SW 1271 (cell line): ENCODE measurements at regions not wholly inside any gene's neighbourhood (a gene's known extent, or its start where the extent isn't known, plus 50 kb on each side); places are given as distances from the start of the nearest gene placed in this dataset.

Experiments used
- DNase-seq, 2 experiments: peaks; one replicate each; lab custom pipeline; 2025; lab: John Stamatoyannopoulos, UW

DNA sequence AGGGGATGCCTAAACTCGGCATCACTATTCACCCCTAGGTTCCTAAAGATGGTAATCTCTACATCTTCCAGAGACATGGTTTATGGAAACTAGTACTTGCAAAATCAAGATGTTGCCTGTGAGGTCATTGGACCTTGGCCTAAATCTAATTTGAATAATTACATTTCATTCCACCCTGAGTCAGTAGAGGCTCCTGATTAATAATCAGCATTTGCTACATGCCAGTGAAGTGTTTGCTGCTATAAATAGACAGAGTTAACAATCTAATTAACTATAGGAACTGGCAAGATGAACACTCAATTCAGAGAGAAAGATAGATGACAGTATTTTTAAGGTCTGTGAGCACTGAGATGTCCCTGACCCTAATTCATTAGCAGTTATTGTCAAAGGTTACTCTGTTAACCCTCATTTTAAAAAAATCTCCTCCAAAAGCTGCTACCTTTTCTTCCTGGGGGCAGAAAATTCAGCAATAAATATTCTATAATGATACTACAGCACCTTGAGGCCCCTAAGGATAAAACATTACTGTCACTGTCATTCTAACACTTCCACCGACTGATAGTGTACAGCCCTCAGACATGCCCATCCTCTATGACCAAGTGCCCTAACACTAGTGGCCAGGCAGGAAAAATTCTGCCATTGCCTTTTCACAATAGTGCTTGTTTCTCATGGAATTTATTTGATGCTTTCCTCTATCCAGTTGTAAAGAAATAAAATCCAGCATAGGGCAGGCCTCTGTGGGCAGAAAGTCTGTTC, 65.7 kb upstream of the CCDC196 start:
- DNase-seq, result no peak

DNA sequence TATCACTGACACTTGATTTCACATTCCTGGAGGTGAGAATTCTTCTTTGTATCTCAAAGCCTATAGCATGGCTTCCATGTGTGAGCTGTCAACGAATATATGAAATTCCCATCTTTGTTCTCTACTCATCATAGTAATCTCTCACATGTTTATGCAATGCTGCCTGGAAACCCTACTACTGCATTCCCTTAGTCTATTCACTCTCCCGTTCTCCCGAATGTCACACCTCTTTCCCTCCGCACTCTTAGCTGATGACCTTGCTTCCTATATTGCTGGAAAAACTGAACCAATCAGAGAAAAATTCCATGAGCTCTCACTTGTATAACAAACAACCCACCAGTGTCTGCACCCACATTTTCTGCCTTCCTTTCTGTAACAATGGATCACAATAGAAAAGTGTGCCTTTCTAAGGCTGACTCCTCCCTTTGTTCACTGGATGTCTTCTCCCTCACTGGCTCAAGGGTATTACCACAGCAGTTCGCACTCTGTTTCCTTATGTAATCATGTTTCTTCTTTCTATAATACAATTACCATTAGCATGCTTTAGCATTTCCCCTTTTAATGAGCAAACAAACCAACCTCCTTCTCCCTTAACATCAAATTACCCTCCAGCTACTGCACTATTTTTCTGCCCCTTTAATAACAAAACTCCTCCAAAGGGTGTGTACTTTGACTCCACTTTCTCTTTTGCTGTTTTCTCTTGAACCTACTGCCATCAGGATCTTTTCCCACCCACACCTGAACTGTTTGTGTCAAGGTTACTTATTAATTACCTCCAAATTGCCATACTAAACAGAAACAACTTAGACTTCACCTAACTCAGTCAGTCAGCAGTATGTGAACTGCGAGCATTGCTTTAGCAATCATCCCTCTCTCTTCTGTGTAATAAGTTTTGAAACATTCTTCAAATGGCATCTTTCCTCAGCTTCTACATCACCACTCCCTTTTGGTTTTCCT, 63.9 kb upstream of the CCDC196 start:
- no peak for DNase-seq

DNA sequence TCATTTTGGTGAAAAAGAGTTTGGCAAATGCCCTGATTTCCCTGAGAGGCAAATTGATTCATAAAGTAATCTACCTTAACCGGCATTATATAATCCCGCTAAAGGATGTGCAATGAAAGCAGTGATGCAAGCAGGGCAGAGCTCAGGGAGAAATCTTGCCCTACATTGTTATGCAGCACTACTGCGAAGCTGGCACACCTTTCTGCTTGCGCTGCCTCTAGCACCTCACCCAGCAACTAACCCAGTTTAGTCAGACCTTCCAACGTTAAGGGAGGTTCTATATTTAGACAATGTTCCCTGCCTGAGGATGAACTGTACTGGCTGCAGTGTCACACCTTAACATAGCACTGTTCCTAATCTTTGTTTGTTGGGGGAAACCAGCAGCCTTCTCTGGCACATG, 60.8 kb upstream of the CCDC196 start:
- no peak for DNase-seq

DNA sequence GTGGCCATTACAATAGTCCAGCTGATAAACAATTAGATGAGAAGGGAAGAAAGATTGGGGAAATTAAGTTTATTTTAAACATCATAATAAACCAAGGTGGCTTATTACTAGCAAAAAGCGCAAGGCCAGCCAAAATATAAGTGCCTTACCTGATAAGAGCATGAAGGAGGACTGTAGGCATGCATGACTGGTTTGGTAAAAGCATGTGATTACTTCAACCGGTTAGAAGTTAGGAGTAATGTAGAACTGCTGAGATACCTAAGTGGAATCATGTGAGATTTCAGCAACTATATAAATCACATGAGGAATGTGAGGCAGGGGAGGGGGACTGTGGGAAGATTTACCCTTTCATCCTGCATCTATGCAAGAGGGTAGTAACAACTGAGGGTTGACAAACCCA, 59.7 kb upstream of the CCDC196 start:
- DNase-seq, result no peak

DNA sequence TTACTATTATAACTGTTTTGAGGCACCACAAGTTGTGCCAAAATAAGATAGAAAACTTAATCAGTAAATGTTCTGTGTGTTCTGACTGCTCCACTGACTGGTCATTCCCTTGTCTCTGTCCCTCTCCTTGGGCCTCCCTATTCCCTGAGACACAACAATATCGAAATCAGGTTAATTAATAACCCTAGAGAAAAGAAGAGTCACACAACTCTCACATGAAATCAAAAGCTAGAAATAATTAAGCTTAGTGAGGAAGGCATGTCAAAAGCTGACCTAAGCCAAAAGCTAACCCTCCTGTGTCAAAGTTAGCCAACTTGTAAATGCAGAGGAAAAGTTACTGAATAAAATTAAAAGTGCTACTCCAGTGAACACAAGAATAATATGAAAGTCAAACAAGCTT, 53.8 kb upstream of the CCDC196 start:
- no peak for DNase-seq

DNA sequence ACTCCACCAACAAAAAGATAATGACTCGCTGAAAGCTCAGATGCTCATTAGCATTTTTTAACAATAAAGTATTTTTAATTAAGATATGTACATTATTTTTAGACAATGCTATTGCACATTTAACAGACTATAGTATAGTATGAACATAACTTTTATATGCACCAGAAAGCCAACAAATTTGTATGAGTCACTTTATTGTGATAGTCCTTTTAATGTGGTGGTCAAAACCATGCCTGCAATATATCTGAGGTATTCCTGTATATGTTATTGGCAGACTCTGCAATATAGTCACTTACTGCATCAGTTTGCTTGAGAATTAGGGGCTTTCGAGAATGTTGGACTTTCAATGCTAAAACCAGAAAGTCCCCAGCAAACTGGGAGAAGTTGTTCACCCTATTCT, 51.7 kb upstream of the CCDC196 start:
- no peak for DNase-seq

DNA sequence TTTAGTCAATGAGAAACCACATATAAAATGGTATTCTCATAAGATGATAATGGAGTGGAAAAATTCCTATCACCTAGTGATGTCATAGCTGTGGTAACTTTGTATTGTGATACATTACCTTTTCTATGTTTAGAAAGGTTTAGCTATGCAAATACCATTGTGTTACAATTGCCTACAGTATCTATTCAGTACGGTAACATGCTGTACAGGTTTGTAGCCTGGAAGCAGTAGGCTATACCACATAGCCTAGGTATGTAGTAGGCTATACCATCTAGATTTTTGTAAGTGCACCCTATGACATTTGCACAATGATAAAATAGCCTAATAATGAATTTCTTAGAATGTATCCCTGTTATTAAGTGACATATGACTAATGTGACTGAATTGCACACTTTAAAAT, 50.5 kb upstream of the CCDC196 start:
- no peak for DNase-seq
